NCI-H748 (cell line): ENCODE measurements at regions not wholly inside any gene's neighbourhood (a gene's known extent, or its start where the extent isn't known, plus 50 kb on each side); places are given as distances from the start of the nearest gene placed in this dataset.
"Not testable (repeated sequence)": the region's sequence is repeated elsewhere in the genome, so short reads cannot be mapped to it uniquely, and the experiment has no call there.

ENCODE experiments used
- DNase-seq: peaks from one replicate; lab custom pipeline; 2025; ENCODE audit not compliant: unreplicated experiment; lab: John Stamatoyannopoulos, UW

DNA sequence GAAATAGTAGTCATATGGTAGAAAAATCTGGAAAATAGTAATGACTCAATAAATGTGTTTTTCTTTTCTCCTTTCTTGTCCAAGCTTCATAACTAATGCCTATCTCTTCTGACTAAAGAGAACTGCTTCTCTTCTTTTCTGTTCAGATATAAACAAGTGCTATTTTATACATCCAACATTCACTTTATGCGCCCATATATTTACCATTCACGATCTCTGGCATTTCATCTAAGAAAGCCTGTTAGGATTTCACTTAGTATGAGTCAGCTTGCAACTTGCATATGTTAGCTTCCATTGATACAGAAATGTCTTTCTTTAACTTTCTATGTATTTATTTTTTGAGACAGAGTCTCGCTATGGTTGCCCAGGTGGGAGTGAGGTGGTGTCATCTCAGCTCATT lies 224.9 kb downstream of the VAPA start:
- no peak for DNase-seq

- no peak for DNase-seq
Observed at GRCh38 chr18:10139783-10140410, 226.1 kb downstream of the VAPA start.

DNA sequence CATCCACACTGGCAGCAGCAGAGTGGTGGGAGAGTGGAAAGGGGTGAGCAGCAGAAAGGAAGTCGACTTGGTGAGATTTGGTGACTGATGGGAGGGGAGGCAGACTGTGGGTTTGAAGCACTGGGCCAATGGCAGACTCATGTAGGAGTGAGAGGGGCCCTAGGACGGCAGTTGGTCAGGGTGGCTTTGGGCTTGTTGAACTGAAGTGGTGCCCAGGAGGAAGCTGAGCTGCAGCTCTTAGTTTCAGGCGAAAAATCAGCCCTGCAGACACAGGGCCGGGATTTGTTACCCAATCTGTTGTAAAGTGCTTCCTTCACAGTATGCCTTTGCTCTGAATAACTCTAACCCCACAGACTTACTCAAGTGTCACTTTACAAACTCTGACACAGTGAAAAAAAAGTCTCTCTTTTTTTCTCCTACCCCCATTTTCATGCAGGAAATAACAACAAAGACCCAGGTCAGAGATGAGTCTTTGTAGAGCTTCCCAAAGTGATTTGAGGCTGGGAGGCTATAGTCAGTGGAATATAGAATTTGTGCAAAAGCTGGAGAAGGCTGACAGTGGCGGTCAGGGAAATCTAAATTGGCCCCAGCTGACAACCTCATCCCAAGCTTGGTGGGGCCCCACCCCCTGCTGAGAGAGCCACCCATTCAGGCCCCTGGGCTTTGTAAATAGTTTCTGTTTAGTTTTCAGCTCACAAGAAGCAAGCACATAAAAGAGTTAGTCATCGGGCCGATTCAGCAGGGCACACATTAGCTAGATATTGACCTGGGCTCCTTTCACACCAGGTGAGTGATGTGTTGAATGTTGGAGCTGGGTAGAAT lies 226.9 kb downstream of the VAPA start:
- DNase-seq: no peak

DNA sequence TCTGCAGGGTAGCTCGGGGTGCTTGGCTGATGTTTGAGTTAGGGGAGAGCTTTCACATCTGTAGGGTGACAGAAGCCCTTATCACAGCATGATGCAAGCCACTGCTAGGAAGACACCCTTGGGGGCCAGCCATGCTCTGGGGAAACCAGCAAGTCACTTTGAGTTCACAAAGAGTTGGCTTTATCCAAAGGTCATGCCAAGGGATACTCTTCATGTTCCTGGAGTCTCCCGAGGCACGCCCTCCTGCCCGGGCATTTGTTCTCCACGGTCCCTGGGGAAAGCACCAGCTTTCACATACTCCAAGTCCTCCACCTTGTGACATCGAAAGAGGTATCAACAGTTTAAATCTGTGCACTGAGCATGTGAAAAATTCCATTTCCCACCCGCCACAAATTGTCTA lies 227.7 kb downstream of the VAPA start:
- no peak for DNase-seq

- DNase-seq: no peak
Observed at GRCh38 chr18:10142056-10142455, 228.2 kb downstream of the VAPA start.

DNA sequence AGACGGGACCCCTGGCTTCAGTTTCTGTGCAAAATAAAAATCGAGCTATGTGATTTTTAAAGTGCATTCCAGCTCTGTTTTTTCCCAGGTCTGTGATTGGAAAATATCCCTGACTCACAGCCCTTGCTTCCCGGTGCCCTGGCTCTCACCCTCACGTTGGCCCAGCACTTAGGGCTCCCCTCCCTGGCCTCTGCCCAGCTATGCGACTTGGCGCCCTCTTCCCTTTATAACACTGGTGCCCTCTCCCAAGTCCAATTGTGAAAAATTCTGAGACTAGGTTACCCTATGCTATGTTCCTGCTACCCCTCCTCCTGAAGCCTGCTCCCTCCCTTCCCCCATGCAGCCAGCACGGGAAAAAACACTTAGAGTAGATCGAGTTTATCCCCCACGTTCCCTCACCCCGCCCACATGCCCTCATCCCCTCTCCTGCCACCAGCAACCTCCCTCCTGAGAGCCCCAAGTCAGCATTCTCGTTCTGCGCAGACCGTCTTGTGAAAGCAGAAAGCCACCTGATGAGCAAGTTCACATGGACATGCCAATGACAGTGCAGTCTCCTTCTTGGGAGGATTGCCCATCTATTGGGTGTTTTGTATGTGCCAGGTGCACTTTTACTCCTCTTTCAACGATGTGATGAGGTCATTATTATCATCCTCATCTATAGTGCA lies 228.8 kb downstream of the VAPA start:
- DNase-seq: peak; percentile 13

DNA sequence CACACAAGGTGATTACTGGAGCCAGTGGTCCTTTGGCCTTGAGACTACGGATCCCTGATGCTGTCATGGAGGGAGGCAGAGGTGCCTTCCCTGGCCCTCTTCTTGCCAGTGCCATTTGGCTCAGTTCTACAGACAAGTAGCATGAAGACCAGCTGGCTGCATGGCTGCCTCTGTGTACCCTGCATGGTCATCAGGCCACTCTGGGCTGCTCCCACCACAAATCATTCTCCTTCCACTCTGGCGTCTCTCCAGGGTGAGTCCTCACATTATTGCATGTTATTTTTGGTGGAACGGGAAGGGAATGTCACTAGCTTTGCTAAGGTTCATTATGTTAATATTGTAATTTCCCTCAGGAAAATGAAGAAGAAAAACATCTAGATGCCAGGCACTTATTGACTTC lies 229.8 kb downstream of the VAPA start:
- no peak for DNase-seq

DNA sequence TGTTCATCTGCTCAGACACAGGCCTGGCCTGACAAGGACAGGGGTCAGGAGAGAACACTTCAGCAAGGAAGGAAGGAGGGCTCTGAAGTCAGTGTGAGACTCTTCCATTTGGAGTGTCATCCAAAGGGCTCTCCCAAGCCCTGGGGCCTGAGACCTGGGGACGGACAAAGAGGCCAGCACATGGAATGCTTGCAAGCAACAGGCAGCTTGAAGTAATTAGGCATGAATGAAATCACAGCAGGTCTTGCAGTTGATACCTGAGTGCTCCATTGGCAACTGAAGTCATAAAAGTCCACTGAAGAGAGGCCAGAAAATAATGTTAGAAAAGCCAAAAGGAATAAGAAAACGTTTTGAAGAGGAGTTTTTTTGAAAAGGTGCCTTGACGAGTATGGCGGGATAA lies 231.7 kb downstream of the VAPA start:
- DNase-seq: no peak

DNA sequence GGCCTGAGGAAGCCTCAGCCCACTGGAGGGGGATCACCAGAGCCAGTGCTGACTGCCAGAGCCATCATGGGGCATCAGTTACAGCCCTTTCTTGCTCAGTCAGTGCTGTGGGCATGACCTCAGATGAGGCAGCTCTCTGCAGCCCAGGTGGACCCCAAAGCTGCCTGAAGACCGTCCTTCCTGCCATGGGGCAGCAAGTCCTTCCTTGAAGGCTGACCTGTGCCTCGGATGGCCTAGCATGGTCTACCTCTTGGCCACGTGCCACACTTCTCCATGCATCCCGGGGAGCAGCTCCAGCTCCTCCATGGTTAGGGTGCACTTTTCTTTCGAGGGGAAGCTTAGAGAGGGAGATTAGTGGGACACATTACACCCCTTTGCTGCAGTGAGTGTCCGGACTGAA lies 233.4 kb downstream of the VAPA start:
- DNase-seq: no peak

GRCh38 chr18:10147752-10148151 lies 233.9 kb downstream of the VAPA start:
- no peak for DNase-seq

GRCh38 chr18:10148189-10148929 lies 234.5 kb downstream of the VAPA start:
- no peak for DNase-seq

- DNase-seq: no peak
Observed at GRCh38 chr18:10149768-10150556, 236.1 kb downstream of the VAPA start.

DNA sequence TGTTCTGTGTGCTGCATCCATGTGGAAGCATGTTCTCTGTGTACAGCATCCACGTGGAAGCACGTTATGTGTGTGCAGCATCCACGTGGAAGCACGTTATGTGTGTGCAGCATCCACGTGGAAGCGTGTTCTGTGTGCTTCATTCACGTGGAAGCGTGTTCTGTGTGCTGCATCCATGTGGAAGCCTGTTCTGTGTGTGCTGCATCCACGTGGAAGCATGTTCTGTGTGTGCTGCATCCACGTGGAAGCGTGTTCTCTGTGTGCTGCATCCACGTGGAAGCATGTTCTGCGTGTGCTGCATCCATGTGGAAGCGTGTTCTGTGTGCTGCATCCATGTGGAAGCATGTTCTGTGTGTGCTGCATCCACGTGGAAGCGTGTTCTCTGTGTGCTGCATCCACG lies 236.8 kb downstream of the VAPA start:
- not testable (repeated sequence) for DNase-seq

GRCh38 chr18:10152475-10152874 lies 238.7 kb downstream of the VAPA start:
- no peak for DNase-seq

DNA sequence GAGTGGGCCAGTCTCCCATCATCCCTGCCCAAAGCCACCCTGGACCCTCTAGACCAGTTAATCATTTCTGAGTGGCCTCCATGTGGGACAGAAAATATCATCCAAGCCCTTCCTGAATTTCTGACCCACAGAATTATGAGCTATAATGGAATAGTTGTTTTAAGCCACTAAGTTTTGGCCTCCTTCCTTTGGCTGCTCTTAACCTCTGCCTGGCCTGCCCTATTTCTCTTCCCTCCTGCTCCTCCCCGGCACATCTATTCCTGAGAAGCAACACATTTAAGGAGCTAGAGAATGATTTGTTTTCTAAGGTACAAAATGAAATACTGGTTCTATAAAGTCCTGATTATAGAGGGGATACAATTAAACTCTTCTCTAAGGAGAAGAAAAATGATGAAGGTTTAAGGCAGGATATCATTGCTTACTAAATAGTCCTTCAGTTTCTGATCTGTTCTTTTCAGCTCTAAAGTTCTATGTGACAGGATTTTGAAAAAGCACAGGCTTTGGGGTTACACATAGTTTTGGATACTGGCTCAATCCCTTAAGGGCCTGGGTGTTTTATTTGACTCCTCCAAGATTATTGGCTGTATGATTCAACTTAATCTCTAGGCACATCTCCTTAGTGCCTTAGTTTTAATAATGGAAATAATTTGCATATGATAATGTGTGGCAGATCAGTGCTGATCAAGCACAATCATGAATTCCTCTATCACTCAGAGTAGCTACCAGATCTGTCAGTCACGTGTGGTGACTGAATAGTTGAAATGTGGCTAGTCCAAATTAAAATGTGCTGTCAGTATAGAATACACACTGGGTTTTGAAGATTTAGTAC lies 240.3 kb downstream of the VAPA start:
- no peak for DNase-seq

DNA sequence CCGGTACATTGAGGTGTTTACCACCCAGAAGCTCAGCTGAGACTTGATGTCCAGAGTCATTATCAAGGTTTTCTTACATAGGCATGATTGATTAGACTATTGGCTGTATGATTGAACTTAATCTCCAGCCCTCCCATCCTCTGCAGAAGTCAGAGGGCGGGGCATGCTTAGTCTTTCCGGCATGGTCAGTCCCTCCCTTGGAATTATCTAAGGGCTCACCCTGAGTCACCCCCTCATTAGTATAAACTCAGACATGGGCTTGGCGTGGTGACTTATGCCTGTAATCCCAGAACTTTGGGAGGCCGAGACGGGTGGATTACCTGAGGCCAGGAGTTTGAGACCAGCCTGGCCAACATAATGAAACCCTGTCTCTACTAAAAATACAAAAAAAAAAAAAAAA lies 243.9 kb downstream of the VAPA start:
- DNase-seq: no peak

DNA sequence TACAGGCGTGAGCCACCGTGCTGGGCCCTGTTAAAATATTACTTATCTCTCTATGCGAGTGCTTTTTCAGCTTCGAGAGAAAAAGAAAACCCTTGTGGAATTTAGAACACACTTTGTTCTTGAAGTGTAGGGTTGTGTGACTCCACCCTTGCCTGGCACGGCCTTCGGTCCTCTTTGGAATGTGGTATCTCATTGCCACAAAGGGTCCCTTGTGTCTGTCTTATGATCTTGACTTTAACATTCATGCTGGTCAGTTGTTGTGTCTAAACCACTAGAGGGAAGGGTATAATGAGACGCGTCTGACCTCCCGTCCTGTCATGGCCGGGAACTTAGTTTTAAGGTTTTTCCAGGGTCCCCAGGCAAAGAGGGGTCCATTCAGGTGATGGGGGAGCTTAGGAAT lies 246.4 kb downstream of the VAPA start:
- DNase-seq: no peak

DNA sequence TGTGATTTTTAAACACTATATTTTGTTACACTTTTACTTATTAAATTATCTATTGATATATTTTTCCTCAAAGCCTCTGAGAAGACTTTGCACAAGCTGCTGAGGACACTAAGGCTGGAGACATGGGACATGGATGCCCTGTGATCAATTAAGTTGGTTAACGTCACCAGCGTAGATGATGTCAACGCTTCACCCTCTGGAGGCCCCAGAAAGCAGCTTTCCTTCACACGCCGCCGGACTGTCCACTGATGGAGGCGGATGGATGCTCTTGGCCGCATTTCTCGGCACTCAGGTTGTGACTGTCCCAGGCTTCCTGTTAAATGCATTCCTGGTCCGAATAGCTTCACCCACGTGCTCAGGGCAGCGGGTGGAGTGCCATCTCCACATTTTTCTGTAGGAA lies 247.5 kb downstream of the VAPA start:
- no peak for DNase-seq

- DNase-seq: no peak
Observed at GRCh38 chr18:10162340-10162739, 248.5 kb downstream of the VAPA start.
